WTC11 (cell line): ENCODE measurements at regions not wholly inside any gene's neighbourhood (a gene's known extent, or its start where the extent isn't known, plus 50 kb on each side); places are given as distances from the start of the nearest gene placed in this dataset.

Source experiments
- ATAC-seq: fragments of 200-7000 bp; cut with Tn5 transposase; 2 replicates; pipeline ENCODE4 v1.10.0; 2021; ENCODE audit warnings: mild to moderate bottlenecking, moderate library complexity
- CTCF ChIA-PET: fragments of 300-600 bp; sonication (Branson Sonifier 250); formaldehyde crosslinking; loops from one replicate; lab custom pipeline; 2021; ENCODE audit warnings: antibody characterized with exemption; lab: Charles Lee
- POLR2A ChIA-PET: fragments of 350-600 bp; sonication (Branson Sonifier 250); formaldehyde crosslinking; loops from one replicate; lab custom pipeline; 2021; ENCODE audit warnings: antibody characterized with exemption; lab: Charles Lee
- DNase-seq: peaks from one replicate; pipeline ENCODE4 v3.0.0; 2021; ENCODE audit warnings: low spot score
- H3K27ac Mint-ChIP-seq: 2 replicates; pipeline ENCODE4 v1.8.0; 2021; ENCODE audit warnings: mixed read lengths
- H3K27me3 Mint-ChIP-seq: 2 replicates; pipeline ENCODE4 v1.8.0; 2021; ENCODE audit warnings: low read depth, mild to moderate bottlenecking, moderate library complexity, mixed read lengths
- H3K36me3 Mint-ChIP-seq: 2 replicates; pipeline ENCODE4 v1.8.0; 2021; ENCODE audit warnings: mixed read lengths
- H3K4me1 Mint-ChIP-seq: 2 replicates; pipeline ENCODE4 v1.8.0; 2022; ENCODE audit warnings: mixed read lengths
- H3K4me3 Mint-ChIP-seq: 2 replicates; pipeline ENCODE4 v1.8.0; 2021; ENCODE audit warnings: mild to moderate bottlenecking, moderate library complexity, mixed read lengths
- H3K9me3 Mint-ChIP-seq: 2 replicates; pipeline ENCODE4 v1.8.0; 2021; ENCODE audit warnings: mixed read lengths
- AR ChIP-seq: fragments of 250-450 bp; sonication (Bioruptor Pico); IDR thresholded peaks from 2 replicates; pipeline ENCODE4 v1.9.0; 2021; ENCODE audit warnings: mild to moderate bottlenecking
- CBFB ChIP-seq: sonication (generic); formaldehyde crosslinking; IDR thresholded peaks from 2 replicates; pipeline ENCODE4 v1.8.1; 2022; ENCODE audit warnings: mild to moderate bottlenecking, low read depth, missing genetic modification reagents
- CREB1 ChIP-seq: sonication (generic); formaldehyde crosslinking; IDR thresholded peaks from 2 replicates; pipeline ENCODE4 v1.8.0; 2023; ENCODE audit warnings: mild to moderate bottlenecking, missing genetic modification reagents
- CREM ChIP-seq: sonication (generic); formaldehyde crosslinking; IDR thresholded peaks from 2 replicates; pipeline ENCODE4 v1.8.1; 2022; ENCODE audit warnings: mild to moderate bottlenecking, missing genetic modification reagents, moderate library complexity
- ESRRA ChIP-seq: sonication (generic); formaldehyde crosslinking; IDR thresholded peaks from 2 replicates; pipeline ENCODE4 v1.8.1; 2022; ENCODE audit warnings: mild to moderate bottlenecking, missing genetic modification reagents, borderline replicate concordance
- ETV6 ChIP-seq: sonication (generic); formaldehyde crosslinking; IDR thresholded peaks from 2 replicates; pipeline ENCODE4 v1.8.1; 2022; ENCODE audit warnings: mild to moderate bottlenecking, missing genetic modification reagents
- FOXJ3 ChIP-seq: sonication (generic); formaldehyde crosslinking; IDR thresholded peaks from 2 replicates; pipeline ENCODE4 v1.9.0; 2021; ENCODE audit warnings: missing genetic modification reagents, mild to moderate bottlenecking, borderline replicate concordance
- GTF2I ChIP-seq: fragments of 250-450 bp; sonication (Bioruptor Pico); conservative IDR thresholded peaks from 2 replicates; pipeline ENCODE4 v1.4.0; 2021; ENCODE audit warnings: mild to moderate bottlenecking
- HMGA2 ChIP-seq: fragments of 250-450 bp; sonication (Bioruptor Pico); IDR thresholded peaks from 2 replicates; pipeline ENCODE4 v1.4.0; 2021; ENCODE audit warnings: mild to moderate bottlenecking, moderate library complexity
- MXD4 ChIP-seq: fragments of 250-450 bp; sonication (Bioruptor Pico); IDR thresholded peaks from 2 replicates; pipeline ENCODE4 v1.8.0; 2021; ENCODE audit warnings: mild to moderate bottlenecking, moderate library complexity, borderline replicate concordance
- NFE2L1 ChIP-seq: sonication (generic); formaldehyde crosslinking; IDR thresholded peaks from 2 replicates; pipeline ENCODE4 v1.8.1; 2023; ENCODE audit warnings: missing genetic modification reagents
- NR3C1 ChIP-seq: sonication (generic); formaldehyde crosslinking; conservative IDR thresholded peaks from 2 replicates; pipeline ENCODE4 v1.8.1; 2023; ENCODE audit warnings: low read depth, mild to moderate bottlenecking, missing genetic modification reagents
- OVOL2 ChIP-seq: fragments of 250-450 bp; sonication (Bioruptor Pico); IDR thresholded peaks from 2 replicates; pipeline ENCODE4 v1.9.0; 2021; ENCODE audit warnings: mild to moderate bottlenecking, borderline replicate concordance
- SP1 ChIP-seq: sonication (generic); formaldehyde crosslinking; conservative IDR thresholded peaks from 2 replicates; pipeline ENCODE4 v1.8.1; 2022; ENCODE audit warnings: missing genetic modification reagents
- TEAD1 ChIP-seq: sonication (generic); formaldehyde crosslinking; IDR thresholded peaks from 2 replicates; pipeline ENCODE4 v1.8.0; 2022; ENCODE audit warnings: mild to moderate bottlenecking, missing genetic modification reagents
- TP53 ChIP-seq: sonication (generic); formaldehyde crosslinking; IDR thresholded peaks from 2 replicates; pipeline ENCODE4 v1.8.1; 2023; ENCODE audit warnings: mild to moderate bottlenecking, missing genetic modification reagents
- ZBTB21 ChIP-seq: sonication (generic); formaldehyde crosslinking; IDR thresholded peaks from 2 replicates; pipeline ENCODE4 v1.8.1; 2023; ENCODE audit warnings: mild to moderate bottlenecking, missing genetic modification reagents, borderline replicate concordance
- ZNF219 ChIP-seq: sonication (generic); formaldehyde crosslinking; IDR thresholded peaks from 2 replicates; pipeline ENCODE4 v1.8.0; 2023; ENCODE audit warnings: missing genetic modification reagents, mild to moderate bottlenecking, borderline replicate concordance
- ZNF263 ChIP-seq: sonication (generic); formaldehyde crosslinking; IDR thresholded peaks from 2 replicates; pipeline ENCODE4 v1.8.1; 2022; ENCODE audit warnings: low read depth, mild to moderate bottlenecking, moderate library complexity, missing genetic modification reagents
- ZNF317 ChIP-seq: sonication (generic); formaldehyde crosslinking; IDR thresholded peaks from 2 replicates; pipeline ENCODE4 v1.8.1; 2023; ENCODE audit warnings: low read depth, mild to moderate bottlenecking, moderate library complexity, missing genetic modification reagents, borderline replicate concordance
- ZNF396 ChIP-seq: fragments of 250-450 bp; sonication (Bioruptor Pico); IDR thresholded peaks from 2 replicates; pipeline ENCODE4 v1.8.0; 2021; ENCODE audit warnings: mild to moderate bottlenecking, moderate library complexity, borderline replicate concordance
- ZNF423 ChIP-seq: fragments of 250-450 bp; sonication (Bioruptor Pico); IDR thresholded peaks from 2 replicates; pipeline ENCODE4 v2.1.2; 2022; ENCODE audit warnings: mild to moderate bottlenecking, moderate library complexity
- TF ChIP-seq, protein P1 (sequence below): fragments of 200-600 bp; IDR thresholded peaks from 2 replicates; pipeline ENCODE4 v1.8.0; 2022; ENCODE audit warnings: antibody characterized with exemption
- TF ChIP-seq, protein P2 (sequence below): sonication (generic); formaldehyde crosslinking; IDR thresholded peaks from 2 replicates; pipeline ENCODE4 v1.8.1; 2023; ENCODE audit warnings: mild to moderate bottlenecking, missing genetic modification reagents, moderate library complexity
- TF ChIP-seq, protein P3 (sequence below): sonication (generic); formaldehyde crosslinking; IDR thresholded peaks from 2 replicates; pipeline ENCODE4 v1.8.0; 2022; ENCODE audit warnings: mild to moderate bottlenecking, missing genetic modification reagents
- TF ChIP-seq, protein P4 (sequence below): sonication (generic); formaldehyde crosslinking; IDR thresholded peaks from 2 replicates; pipeline ENCODE4 v1.8.1; 2022; ENCODE audit warnings: missing genetic modification reagents, borderline replicate concordance

DNA sequence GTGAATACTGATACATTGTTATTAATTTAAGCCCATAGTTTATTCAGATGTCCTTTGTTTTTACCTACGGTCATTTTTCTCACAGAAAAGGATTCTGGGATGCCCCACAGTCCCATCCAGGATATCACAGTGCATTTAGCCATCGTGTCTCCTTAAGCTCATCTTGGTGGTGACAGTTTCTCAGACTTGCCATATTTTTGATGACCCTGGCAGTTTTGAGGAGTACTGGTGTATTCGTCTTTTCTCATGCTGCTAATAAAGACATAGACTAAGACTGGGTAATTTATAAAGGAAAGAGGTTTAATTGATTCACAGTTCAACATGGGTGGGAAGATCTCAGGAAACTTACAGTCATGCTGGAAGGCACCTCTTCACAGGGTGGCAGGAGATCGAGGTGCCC lies 295.9 kb upstream of the CDH4 start:
- DNase-seq (no peak), ATAC-seq (no peak)
- no peak overlapping the region for H3K27ac Mint-ChIP-seq
- peaks cover 7% of the 10 kb centered on the region; the same call in 1 of the 2 replicates for H3K36me3 Mint-ChIP-seq
- TF ChIP-seq TP53 (CRISPR knock-in tag) = no peak
- TF ChIP-seq NR3C1 (CRISPR knock-in tag) = no peak
- TF ChIP-seq, protein P1, sequence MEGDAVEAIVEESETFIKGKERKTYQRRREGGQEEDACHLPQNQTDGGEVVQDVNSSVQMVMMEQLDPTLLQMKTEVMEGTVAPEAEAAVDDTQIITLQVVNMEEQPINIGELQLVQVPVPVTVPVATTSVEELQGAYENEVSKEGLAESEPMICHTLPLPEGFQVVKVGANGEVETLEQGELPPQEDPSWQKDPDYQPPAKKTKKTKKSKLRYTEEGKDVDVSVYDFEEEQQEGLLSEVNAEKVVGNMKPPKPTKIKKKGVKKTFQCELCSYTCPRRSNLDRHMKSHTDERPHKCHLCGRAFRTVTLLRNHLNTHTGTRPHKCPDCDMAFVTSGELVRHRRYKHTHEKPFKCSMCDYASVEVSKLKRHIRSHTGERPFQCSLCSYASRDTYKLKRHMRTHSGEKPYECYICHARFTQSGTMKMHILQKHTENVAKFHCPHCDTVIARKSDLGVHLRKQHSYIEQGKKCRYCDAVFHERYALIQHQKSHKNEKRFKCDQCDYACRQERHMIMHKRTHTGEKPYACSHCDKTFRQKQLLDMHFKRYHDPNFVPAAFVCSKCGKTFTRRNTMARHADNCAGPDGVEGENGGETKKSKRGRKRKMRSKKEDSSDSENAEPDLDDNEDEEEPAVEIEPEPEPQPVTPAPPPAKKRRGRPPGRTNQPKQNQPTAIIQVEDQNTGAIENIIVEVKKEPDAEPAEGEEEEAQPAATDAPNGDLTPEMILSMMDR = no peak
- no peak for TF ChIP-seq CREB1 (CRISPR knock-in tag)
- TF ChIP-seq, protein P2, sequence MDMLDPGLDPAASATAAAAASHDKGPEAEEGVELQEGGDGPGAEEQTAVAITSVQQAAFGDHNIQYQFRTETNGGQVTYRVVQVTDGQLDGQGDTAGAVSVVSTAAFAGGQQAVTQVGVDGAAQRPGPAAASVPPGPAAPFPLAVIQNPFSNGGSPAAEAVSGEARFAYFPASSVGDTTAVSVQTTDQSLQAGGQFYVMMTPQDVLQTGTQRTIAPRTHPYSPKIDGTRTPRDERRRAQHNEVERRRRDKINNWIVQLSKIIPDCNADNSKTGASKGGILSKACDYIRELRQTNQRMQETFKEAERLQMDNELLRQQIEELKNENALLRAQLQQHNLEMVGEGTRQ (CRISPR knock-in tag) = no peak
- TF ChIP-seq, protein P3, sequence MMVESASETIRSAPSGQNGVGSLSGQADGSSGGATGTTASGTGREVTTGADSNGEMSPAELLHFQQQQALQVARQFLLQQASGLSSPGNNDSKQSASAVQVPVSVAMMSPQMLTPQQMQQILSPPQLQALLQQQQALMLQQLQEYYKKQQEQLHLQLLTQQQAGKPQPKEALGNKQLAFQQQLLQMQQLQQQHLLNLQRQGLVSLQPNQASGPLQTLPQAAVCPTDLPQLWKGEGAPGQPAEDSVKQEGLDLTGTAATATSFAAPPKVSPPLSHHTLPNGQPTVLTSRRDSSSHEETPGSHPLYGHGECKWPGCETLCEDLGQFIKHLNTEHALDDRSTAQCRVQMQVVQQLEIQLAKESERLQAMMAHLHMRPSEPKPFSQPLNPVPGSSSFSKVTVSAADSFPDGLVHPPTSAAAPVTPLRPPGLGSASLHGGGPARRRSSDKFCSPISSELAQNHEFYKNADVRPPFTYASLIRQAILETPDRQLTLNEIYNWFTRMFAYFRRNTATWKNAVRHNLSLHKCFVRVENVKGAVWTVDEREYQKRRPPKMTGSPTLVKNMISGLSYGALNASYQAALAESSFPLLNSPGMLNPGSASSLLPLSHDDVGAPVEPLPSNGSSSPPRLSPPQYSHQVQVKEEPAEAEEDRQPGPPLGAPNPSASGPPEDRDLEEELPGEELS (CRISPR knock-in tag) = no peak
- TF ChIP-seq ZNF219 (CRISPR knock-in tag) = no peak
- no peak for TF ChIP-seq MXD4 (CRISPR knock-in tag)
- TF ChIP-seq OVOL2 (CRISPR knock-in tag) = no peak
- no peak for TF ChIP-seq ZNF423
- TF ChIP-seq ESRRA = no peak
- TF ChIP-seq ETV6 = no peak
- TF ChIP-seq ZNF317 (CRISPR knock-in tag) = no peak
- TF ChIP-seq HMGA2 = no peak
- no peak for TF ChIP-seq AR (CRISPR knock-in tag)
- H3K4me3 Mint-ChIP-seq = no peak overlapping the region
- H3K4me1 Mint-ChIP-seq = no peaks in the 10 kb centered on the region
- H3K27me3 Mint-ChIP-seq = peaks cover 94% of the 10 kb centered on the region
- POLR2A ChIA-PET = no interaction called here
- CTCF ChIA-PET = no interaction called here
- H3K9me3 Mint-ChIP-seq = peaks cover 26% of the 10 kb centered on the region

DNA sequence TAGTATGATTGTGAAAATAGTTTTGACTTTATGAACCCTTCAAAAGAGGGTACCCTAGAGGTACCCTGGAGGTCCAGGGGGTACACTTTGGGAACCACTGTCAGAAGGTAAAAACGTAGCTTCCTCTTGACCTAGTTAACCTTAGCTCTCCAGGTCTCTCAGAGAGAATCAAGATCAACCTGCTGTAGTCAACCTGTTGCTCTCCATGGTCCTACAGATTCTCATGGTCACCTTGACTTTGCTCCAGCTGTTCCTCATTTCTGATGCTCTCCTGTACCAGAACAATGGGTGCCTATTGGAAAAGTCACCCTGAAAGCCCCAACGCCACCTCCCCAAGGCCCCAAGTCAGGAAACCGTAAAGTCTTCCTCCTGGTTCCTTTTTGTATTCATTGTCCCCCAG lies 294.4 kb upstream of the CDH4 start:
- Mint-ChIP-seq H3K27ac (no peak overlapping the region), H3K4me1 (peaks cover 3% of the 10 kb centered on the region; the same call in 1 of the 2 replicates), H3K36me3 (peaks cover 7% of the 10 kb centered on the region; the same call in 1 of the 2 replicates), H3K27me3 (peaks cover 88% of the 10 kb centered on the region), H3K4me3 (no peak overlapping the region), H3K9me3 (peaks cover 25% of the 10 kb centered on the region)
- no peak for DNase-seq
- ChIA-PET POLR2A (no interaction called here), CTCF (no interaction called here)
- ATAC-seq = no peak
- TF ChIP-seq SP1 (CRISPR knock-in tag) (no peak), CBFB (CRISPR knock-in tag) (no peak), ZNF396 (no peak), ZNF263 (CRISPR knock-in tag) (no peak), CREM (CRISPR knock-in tag) (no peak), GTF2I (CRISPR knock-in tag) (no peak), NFE2L1 (CRISPR knock-in tag) (no peak), CREB1 (CRISPR knock-in tag) (no peak), ZBTB21 (CRISPR knock-in tag) (no peak), FOXJ3 (no peak), TEAD1 (CRISPR knock-in tag) (no peak), MXD4 (CRISPR knock-in tag) (no peak), AR (CRISPR knock-in tag) (no peak)
- TF ChIP-seq, protein P4, sequence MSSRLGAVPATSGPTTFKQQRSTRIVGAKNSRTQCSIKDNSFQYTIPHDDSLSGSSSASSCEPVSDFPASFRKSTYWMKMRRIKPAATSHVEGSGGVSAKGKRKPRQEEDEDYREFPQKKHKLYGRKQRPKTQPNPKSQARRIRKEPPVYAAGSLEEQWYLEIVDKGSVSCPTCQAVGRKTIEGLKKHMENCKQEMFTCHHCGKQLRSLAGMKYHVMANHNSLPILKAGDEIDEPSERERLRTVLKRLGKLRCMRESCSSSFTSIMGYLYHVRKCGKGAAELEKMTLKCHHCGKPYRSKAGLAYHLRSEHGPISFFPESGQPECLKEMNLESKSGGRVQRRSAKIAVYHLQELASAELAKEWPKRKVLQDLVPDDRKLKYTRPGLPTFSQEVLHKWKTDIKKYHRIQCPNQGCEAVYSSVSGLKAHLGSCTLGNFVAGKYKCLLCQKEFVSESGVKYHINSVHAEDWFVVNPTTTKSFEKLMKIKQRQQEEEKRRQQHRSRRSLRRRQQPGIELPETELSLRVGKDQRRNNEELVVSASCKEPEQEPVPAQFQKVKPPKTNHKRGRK (CRISPR knock-in tag) = no peak
